ENCODE measurements at regions not wholly inside any gene's neighbourhood (a gene's known extent, or its start where the extent isn't known, plus 50 kb on each side); places are given as distances from the start of the nearest gene placed in this dataset.

GRCh38 chr9:29882767-29883166 lies 2309.5 kb upstream of the C9orf72 start:
- DNase-seq (ENCODE audit: low read depth, low spot score) (no peak), FAIRE-seq (no peak)
- Histone ChIP-seq H3K27me3 (ENCODE audit: control insufficient read depth, extremely low read depth, insufficient read depth, low read length) (no peaks in the 10 kb centered on the region), H3K79me2 (ENCODE audit: control insufficient read depth, insufficient read depth, low read length) (no peaks in the 10 kb centered on the region), H3K4me3 (ENCODE audit: control insufficient read depth in 2 of 3, extremely low read depth in 1 of 3, insufficient read depth in 2 of 3, low read depth in 1 of 3, low read length in 3 of 3) (no peak overlapping the region), H3K9ac (ENCODE audit: control insufficient read depth, extremely low read depth, insufficient read depth, low read length) (no peak overlapping the region), H3K9me3 (ENCODE audit: control insufficient read depth, low read depth, low read length) (no peaks in the 10 kb centered on the region), H3K9me1 (ENCODE audit: control insufficient read depth, extremely low read depth, insufficient read depth, low read length) (no peaks in the 10 kb centered on the region), H2AFZ (ENCODE audit: control insufficient read depth, low read length) (no peak overlapping the region), H4K20me1 (ENCODE audit: control insufficient read depth, extremely low read depth, insufficient read depth, low read length) (no peaks in the 10 kb centered on the region), H3K4me1 (ENCODE audit: control insufficient read depth, extremely low read depth, insufficient read depth, low read length) (no peaks in the 10 kb centered on the region), H3K36me3 (ENCODE audit: control insufficient read depth in 2 of 2, extremely low read depth in 1 of 2, insufficient read depth in 2 of 2, low read length in 2 of 2) (no peaks in the 10 kb centered on the region), H3K27ac (ENCODE audit: control insufficient read depth, insufficient read depth, low read length) (no peak overlapping the region), H3K4me2 (ENCODE audit: control insufficient read depth, extremely low read depth, insufficient read depth, low read depth, low read length) (no peak overlapping the region)
- dilution Hi-C loops (cut with MboI; ENCODE audit: extremely low pct_ligation_motif_present, low sequenced_read_pairs), result no loop called here
- no peak for TF ChIP-seq EZH2 (IDR thresholded peaks at IDR 0.05; ENCODE audit: low read length)
- TF ChIP-seq, protein P1, sequence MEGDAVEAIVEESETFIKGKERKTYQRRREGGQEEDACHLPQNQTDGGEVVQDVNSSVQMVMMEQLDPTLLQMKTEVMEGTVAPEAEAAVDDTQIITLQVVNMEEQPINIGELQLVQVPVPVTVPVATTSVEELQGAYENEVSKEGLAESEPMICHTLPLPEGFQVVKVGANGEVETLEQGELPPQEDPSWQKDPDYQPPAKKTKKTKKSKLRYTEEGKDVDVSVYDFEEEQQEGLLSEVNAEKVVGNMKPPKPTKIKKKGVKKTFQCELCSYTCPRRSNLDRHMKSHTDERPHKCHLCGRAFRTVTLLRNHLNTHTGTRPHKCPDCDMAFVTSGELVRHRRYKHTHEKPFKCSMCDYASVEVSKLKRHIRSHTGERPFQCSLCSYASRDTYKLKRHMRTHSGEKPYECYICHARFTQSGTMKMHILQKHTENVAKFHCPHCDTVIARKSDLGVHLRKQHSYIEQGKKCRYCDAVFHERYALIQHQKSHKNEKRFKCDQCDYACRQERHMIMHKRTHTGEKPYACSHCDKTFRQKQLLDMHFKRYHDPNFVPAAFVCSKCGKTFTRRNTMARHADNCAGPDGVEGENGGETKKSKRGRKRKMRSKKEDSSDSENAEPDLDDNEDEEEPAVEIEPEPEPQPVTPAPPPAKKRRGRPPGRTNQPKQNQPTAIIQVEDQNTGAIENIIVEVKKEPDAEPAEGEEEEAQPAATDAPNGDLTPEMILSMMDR (optimal IDR thresholded peaks at IDR 0.05 in 1 of 3, IDR thresholded peaks at IDR 0.05 in 1 of 3, conservative IDR thresholded peaks at IDR 0.05 in 1 of 3; ENCODE audit: extremely low read depth in 1 of 3, insufficient read depth in 2 of 3, low read length in 3 of 3), result no peak

GRCh38 chr9:29906065-29906464 lies 2332.8 kb upstream of the C9orf72 start:
- Histone ChIP-seq H4K20me1 (ENCODE audit: control insufficient read depth, extremely low read depth, insufficient read depth, low read length) (no peaks in the 10 kb centered on the region), H3K4me2 (ENCODE audit: control insufficient read depth, extremely low read depth, insufficient read depth, low read depth, low read length) (no peak overlapping the region), H3K36me3 (ENCODE audit: control insufficient read depth in 2 of 2, extremely low read depth in 1 of 2, insufficient read depth in 2 of 2, low read length in 2 of 2) (no peaks in the 10 kb centered on the region), H3K9me1 (ENCODE audit: control insufficient read depth, extremely low read depth, insufficient read depth, low read length) (no peaks in the 10 kb centered on the region), H3K79me2 (ENCODE audit: control insufficient read depth, insufficient read depth, low read length) (no peaks in the 10 kb centered on the region), H2AFZ (ENCODE audit: control insufficient read depth, low read length) (no peak overlapping the region), H3K9me3 (ENCODE audit: control insufficient read depth, low read depth, low read length) (no peaks in the 10 kb centered on the region), H3K4me1 (ENCODE audit: control insufficient read depth, extremely low read depth, insufficient read depth, low read length) (no peaks in the 10 kb centered on the region), H3K27ac (ENCODE audit: control insufficient read depth, insufficient read depth, low read length) (no peak overlapping the region), H3K27me3 (ENCODE audit: control insufficient read depth, extremely low read depth, insufficient read depth, low read length) (no peaks in the 10 kb centered on the region), H3K9ac (ENCODE audit: control insufficient read depth, extremely low read depth, insufficient read depth, low read length) (no peak overlapping the region), H3K4me3 (ENCODE audit: control insufficient read depth in 2 of 3, extremely low read depth in 1 of 3, insufficient read depth in 2 of 3, low read depth in 1 of 3, low read length in 3 of 3) (no peak overlapping the region)
- TF ChIP-seq, protein P1 (optimal IDR thresholded peaks at IDR 0.05 in 1 of 3, IDR thresholded peaks at IDR 0.05 in 1 of 3, conservative IDR thresholded peaks at IDR 0.05 in 1 of 3; ENCODE audit: extremely low read depth in 1 of 3, insufficient read depth in 2 of 3, low read length in 3 of 3), result no peak
- TF ChIP-seq EZH2 (IDR thresholded peaks at IDR 0.05; ENCODE audit: low read length), result no peak
- dilution Hi-C loops (cut with MboI; ENCODE audit: extremely low pct_ligation_motif_present, low sequenced_read_pairs), result no loop called here
- DNase-seq (ENCODE audit: low read depth, low spot score), result no peak
- FAIRE-seq, result no peak

Measured in keratinocyte (primary cell).